Kidney glomerular epithelial cell (primary cell): ENCODE measurements at regions not wholly inside any gene's neighbourhood (a gene's known extent, or its start where the extent isn't known, plus 50 kb on each side); places are given as distances from the start of the nearest gene placed in this dataset.

Source experiments
- DNase-seq: peaks from one replicate; lab custom pipeline; 2025; lab: John Stamatoyannopoulos, UW

DNA sequence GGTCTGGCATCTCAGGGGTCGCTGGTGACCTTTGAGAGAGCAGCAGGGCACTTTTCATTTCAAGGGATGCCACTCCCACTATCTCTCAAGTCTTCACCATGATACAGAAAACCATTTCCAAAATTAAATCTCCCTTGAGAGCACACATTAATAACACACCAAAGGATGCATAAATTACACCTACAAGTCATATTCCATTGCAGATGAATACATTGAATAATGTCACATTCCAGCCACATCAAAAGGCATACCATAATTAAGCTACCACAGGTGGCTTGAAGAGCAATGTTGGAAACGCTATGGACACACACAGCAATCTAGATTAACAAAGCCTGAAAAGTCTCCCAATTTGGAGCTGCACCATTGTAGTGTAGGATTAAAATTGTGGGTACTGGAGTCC lies 353.3 kb upstream of the ZMIZ1 start:
- no peak for DNase-seq

DNA sequence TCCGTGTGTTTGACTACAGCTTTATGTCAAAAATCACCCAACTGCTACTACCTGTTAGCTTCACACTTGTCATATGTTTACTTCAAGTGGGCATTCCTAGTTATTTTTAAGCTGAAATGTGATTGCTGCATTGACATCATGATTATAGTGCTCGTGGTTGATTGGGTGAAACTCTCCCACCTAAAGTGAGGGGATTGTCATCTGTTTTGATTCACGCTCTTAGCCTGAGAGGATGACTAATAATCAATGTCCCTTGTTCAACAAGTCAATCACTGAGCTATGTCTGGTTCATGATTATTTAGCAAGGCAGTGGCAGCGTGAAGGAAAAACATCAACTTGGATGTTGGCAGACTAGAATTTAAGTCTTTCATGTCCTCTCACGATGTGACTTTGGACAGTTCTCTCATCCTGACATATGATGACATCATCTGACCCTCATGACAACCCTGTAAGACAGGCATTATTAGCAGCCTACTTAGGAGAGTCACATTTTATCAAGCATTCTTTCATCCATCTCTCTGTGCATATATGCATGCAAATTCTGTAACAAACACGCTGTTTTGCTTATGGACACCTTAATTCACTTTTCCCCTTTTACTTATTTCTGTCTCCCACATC lies 352.6 kb upstream of the ZMIZ1 start:
- no peak for DNase-seq

DNA sequence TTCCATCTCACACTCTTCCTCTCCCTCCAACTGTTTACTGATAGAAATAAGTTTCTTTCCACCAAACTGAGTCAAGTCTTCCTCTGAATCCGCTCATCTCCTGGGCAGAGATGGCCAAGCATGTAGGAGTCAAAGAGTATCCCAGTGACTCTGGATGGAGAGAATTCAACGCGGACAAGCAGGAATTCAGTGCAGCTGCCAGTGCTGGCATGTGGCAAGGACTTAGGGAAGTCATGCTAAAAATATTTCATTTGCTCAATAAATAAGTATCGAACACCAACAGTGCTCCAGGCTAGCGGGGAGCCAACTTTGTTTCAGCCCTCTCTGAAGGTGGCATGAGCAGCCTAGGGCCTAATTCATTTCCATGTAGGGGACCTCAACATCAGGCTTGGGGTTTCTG lies 351.6 kb upstream of the ZMIZ1 start:
- DNase-seq = no peak

DNA sequence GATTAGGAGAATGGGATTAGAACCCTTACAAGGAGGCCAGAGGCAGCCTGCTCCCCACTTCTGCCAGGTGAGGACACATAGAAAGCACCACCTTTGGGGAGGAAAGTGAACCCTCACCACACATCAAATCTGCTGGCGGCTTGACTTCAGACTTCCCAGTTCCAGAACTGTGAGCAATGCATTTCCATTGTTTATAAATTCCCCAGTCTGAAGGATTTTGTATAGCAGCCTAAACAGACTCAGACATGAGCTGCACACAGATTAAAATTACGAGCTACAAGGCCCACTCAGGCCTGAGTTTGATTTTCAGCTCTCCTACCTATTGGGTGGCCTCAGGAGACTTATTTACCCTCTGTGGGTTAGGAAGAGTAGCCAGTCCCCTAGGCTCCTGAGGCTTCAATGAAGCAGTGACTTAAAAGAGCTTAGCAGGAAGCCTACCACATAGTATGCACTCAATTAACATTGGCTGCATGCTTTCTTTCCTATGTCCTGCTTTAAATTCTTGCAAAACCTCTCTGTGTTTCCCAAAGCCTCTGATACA lies 350.7 kb upstream of the ZMIZ1 start:
- DNase-seq = no peak

DNA sequence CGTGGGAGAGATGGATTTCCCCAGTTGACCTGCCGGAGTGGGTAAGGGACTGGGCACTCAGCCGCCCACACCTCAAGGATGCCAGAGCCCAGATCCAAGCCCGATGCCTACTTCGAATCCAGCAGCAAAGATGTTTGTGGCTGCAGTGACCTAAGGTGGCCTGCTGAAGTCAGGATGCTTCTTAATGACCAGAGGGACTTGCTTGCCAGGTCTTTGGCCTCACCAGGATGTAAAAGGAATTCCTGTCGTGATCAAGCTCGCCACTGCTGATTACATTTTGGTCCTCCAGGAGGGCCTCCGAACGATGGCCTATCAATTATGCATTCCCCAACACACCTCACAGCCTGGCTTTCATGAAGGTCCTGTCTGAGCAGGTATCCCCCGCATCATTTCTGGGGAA lies 349.5 kb upstream of the ZMIZ1 start:
- DNase-seq = no peak

DNA sequence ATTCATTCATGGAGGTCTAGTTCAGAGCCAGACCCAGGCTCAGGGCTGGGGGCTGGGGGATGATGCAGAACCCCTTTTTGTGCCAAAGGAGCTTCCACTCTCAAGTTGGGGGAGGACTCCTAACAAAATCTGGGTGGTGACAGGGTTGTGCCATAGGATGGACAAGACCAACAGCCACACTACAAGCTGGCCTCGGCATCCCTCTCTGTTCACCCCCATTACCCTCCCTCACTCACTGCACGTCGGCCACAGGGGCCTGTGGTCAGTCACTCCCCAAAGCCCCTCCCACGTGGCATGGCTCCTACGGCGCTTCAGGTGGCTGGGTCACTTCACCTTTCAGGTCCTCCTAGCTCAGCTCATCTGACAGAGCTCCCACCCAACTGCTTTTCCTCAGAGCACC lies 348.7 kb upstream of the ZMIZ1 start:
- no peak for DNase-seq

DNA sequence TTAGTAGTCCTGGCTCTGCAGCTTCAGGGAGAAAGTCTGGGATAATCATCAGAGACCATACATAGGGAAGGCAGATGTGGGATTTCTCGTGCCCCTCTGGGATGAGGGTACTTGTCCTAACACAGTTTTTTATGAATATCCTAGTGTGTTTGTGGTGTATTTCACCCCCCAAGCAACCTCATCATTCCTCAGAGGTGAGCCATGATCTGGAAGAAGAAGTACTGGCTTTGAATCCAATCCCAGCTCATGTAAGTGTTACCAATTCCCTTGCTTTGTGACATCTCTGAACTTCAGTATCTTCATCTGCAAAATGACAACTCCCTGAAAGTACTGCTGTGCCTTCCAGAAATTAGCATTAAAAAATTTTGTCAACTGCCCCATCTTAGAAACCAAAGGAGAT lies 347.5 kb upstream of the ZMIZ1 start:
- no peak for DNase-seq

DNA sequence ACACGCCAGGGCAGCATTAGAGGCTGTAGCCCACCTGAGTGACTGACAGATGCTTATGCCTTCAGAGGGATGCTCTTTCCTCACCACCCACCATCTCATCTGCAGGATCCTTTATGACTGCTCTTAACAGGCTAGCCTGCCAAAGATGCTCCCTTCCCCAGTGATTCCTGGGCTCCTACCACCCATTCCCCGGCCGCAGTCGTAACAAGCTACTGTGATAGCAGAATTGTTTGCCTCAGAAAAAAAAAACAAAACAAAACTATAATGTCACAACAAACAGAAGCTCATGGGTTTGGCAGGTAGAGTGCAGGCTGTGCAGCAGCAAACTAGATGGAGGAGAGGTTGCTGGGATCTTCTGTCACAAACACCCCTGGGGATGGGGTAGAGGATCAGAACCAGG lies 343.9 kb upstream of the ZMIZ1 start:
- DNase-seq = no peak

DNA sequence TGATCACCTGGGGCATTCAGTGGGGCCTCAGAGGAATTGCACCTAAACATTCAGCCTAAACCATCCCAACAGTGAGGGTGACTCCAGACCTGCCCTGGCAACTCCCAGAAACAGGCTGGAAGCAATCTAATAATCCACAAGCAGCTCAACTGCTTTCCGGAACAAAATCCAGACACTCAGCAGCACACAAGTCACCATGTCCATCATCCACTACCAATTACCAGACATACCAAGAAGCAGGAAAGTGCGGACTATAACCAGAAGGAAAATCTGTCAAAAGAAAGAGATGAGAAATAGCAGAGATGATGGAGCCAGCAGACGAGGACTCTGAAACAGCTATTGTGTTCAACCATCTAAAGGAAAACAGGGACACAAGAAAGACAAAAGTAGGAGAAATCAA lies 342.6 kb upstream of the ZMIZ1 start:
- DNase-seq = no peak

DNA sequence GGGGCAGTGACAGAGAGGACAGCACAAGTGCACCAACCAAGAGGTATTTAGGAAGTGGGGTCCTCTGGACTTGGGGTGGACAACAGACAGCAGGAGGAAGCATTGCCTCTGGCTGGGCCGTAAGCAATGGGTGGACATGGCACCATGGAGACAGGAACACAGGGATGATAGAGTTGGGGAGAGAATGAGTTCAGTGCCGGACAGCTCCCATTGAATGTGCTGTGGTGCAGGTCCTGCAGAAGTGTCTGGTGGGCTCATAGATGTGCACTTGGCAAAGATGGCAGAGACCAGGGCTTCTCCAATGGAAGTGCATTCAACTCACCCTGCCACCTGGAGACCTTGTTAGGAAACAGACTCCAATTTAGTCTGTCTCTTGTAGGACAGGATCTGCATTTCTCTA lies 341.5 kb upstream of the ZMIZ1 start:
- DNase-seq = no peak

DNA sequence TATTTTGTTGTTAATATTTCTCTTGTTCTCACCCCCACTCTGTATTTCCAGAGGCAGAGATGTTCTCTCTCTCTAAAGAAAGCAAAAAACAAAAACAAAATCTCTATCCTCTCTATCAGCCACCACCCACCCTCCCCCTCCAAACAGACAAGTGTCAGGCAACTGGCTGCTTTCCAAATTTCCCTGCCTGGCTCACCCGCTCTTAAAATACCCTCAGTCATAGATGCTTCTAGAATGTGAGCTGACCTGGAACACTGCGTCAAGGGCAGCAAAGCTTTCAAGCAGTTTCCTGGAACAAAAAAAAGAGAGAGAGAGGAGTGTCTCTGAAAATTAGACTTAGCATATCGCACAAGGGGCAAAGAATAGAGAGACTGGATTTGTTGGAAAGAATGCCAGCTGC lies 341.0 kb upstream of the ZMIZ1 start:
- DNase-seq = peak; percentile 15

DNA sequence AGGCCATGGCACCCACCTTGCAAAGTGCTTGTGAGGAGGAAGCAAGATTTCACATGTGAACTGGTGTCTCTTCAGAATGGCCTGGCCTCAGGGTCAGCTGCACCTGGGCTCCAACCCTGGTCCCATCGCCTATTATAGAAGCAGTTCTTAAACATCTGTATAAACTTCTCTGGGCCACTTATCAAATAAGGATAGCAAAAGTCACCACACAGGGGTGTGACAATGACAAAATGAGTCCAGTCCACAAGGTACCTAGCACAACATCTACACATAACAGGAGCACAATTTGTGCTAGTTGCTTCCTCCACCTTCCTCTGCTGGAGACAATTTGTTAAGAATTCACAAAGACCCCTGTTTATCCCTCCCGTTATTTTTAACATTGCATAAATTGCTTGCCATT lies 340.6 kb upstream of the ZMIZ1 start:
- no peak for DNase-seq

DNA sequence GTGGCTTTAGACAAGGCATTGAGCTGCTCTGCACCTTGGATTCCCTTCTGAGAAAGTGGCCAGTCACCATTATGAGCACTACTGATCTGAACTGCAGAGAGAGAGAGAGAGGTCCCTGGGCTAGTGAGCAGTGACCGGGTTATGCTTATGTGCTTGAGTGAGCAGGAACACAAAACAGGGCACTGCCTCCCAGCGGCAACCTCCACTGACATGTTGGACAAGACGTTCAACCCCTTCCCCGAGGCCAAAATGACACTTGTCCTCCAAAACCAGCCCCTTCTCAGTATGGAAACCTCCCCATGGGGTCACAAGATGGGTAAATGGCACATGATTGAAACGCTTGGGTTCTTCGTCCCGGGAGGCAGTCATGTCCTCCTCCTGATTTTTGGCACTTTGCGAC lies 339.4 kb upstream of the ZMIZ1 start:
- DNase-seq = no peak

DNA sequence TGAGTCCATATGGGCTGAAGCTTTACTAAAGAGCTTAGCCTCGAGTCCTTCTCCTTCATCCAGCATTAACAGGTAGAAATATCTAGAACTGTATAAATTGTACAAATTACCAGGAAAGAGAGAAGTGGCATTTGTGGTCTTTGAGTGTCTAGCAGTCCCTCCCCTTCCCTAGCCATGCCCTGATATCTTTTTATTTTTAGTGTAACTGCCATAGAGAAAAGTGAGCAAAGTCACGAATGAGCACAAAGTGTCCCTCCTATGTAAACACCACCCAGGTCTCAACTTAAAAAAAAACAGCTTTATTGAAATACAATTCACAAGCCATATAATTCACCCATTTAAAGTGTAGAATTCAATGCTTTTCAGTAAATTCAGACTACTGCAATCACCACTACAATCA lies 339.0 kb upstream of the ZMIZ1 start:
- no peak for DNase-seq

DNA sequence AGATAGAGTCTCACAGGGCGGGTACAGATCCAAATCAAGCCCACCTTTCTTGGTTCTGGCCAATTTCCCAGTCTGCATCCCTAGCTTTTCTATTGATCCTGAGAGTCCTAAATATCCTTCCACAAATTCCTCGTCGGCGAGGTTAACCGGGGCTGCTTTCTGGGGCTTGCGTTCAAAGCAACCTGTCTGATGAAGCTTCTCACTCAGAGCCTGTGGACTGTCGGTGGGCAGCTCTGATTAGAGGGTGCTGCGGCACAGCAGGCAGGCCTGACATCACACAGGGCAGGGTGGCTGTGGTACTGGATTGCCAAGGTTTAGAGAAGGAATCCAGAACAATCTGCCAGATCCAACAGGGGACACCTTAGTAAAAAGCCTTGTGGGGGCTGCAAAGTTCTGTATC lies 338.0 kb upstream of the ZMIZ1 start:
- no peak for DNase-seq

DNA sequence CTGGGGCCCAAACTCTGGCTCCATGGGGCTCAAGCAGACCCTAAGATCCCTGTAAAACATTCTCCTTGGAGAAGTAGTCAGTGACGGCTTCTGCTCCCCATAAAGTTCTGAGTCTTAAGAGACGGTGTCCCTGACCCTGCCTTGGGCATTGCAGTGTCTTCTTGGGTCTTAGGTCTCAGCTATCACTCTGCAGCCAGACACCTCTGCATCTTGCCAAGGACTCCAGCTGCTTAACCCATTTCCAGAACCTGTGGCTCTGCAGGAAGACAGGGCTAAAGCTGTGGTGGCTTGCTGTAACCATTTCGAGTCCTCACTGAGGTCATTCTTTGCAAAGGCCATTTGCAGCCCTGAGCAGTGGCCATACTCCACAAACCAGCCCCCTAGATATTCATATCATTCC lies 337.1 kb upstream of the ZMIZ1 start:
- no peak for DNase-seq

DNA sequence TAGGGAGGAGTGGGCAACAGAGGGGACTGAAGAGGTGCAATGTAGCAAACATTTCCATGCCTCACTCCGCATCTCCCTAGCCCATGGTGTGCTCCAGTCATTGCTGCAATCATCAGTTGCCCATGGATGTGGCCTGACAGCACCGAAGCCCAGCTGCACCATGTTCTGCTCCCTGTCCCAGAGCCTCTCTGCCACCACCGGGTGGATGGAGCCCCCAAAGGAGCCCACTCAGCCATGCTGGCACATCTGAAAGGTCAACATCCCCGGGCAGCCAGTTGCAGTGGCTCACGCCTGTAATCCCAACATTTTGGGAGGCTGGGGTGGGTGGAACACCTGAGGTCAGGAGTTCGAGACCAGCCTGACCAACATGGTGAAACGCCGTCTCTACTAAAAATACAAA lies 336.4 kb upstream of the ZMIZ1 start:
- DNase-seq = no peak

DNA sequence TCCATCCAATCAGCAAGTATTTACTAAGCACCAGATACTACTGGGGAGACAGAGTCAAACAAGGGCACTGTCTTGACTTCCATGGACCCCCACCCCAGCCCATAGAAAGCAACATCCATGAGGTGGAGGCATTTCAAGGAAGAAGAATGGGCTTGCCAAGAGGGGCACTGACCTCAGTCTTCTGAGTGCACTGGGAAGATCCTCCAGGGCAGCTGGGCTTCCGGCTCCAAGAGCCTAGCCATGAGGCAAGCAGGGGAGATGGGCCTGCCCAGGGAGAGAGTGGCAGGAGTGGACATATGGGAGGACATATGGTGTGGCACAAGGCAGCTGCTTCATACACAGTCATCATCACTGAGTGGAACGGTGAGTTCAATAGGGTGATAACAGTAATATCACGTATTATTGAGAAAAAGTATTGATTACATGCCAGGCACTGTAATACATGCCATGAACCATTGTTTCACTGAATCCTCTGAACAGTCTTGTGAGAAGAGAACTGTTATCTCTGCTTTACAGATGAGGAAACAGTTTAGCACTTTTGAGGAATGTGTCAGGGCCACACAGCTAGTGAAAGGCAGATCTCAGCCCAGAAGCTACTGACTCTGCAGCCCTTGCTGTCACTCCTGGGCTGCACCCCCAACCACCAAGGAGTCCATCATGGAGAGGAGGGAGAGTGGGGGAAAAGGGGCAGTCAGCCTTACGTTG lies 331.7 kb upstream of the ZMIZ1 start:
- DNase-seq = no peak

DNA sequence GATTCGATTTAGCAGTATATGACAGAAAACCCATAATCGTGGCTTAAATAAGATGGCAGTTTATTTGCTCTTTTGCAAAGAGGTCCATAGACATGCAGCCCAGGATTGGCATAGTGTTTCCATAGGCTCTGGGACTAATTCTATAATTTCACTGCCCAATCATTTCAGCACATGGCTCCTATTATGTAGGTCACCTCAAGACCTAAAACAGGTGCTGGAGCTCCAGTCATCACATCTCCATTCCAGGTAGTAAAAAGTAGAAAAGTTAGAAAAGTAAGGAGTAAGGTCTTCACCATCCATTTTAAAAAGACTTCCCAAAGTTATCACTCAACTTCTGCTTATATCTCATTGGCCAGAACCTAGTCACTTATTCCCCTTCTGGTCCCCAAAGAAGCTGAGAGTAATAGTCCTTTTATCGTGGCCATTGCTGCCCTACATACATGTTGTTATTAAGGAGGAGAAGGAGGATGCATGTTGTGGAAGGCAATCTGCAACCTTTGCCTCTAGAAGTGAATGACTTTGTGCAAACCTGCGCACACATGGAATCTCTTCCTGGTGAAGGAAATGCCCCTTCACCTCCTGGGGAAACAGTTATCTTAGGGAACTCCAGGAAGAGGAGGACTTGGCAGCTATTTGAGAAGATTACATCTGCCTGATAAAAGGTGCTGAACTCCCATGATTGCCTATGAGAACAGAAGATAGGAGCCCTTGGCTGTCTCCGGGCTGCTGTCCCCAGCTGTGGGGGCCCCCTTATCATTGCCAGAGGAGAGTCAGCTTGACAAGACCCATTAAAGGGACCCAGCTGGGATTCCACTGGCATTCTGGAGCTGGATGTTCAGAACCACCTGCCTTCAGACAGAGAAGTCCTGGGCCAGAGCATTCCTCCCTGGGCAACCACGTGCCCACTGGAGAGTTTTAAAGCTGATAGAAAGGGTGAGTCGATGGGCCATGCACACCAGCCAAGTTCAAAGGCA lies 330.6 kb upstream of the ZMIZ1 start:
- no peak for DNase-seq

DNA sequence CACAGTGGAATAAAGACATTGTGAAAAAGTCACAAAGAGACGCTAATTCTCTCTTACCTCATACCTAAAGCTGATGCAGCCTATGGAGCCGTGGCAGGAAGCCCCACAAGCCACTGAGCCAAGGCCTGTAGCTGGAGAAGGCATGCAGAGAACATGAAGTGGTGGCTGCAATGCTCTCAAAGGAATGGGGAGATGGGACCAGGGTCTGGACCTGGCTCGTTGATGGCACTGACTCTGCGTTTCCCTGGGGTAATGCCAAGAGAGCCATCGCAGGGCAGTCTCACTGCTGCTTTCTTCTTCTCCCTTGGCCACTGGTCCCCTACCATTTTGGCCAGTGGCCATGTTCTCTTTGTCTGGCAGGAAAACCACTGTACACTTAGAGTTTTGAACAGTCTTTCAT lies 329.9 kb upstream of the ZMIZ1 start:
- DNase-seq = no peak

DNA sequence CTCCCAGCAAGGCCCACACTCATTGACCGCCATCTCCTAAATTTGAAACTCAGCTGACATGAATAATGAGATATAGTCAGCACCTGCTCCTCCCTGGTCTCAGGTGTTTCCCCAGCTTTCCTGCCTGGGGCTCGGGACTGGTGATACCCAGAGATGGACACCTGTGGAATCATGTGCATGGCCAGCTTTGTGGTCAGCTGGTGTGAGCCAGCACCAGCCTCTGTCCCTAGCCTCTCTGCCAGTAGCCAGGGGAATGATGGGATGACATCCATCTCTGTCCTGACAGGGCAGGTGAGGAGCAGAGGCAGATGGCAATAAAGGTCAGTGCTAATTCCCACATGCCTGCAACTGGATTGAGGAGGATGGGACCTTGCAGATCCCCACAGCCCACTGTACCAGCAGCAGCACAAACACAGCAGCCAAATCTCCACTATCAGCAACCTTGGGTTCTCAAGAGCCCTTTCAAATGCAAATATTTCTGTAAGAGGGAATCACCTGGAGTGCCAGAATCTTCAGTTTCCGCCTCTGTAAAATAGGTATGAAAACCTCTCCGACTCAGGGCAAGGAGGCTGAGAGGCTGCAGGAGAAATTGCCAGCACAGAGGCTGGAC lies 329.2 kb upstream of the ZMIZ1 start:
- no peak for DNase-seq
